NCI-H2171 (cell line): ENCODE measurements at regions not wholly inside any gene's neighbourhood (a gene's known extent, or its start where the extent isn't known, plus 50 kb on each side); places are given as distances from the start of the nearest gene placed in this dataset.
"Not testable (repeated sequence)": the region's sequence is repeated elsewhere in the genome, so short reads cannot be mapped to it uniquely, and the experiment has no call there.

ENCODE experiments used
- DNase-seq: peaks from one replicate; lab custom pipeline; 2025; lab: John Stamatoyannopoulos, UW

GRCh38 chr7:114806590-114807162 is 115.2 kb upstream of the MDFIC start:
- DNase-seq, result no peak

DNA sequence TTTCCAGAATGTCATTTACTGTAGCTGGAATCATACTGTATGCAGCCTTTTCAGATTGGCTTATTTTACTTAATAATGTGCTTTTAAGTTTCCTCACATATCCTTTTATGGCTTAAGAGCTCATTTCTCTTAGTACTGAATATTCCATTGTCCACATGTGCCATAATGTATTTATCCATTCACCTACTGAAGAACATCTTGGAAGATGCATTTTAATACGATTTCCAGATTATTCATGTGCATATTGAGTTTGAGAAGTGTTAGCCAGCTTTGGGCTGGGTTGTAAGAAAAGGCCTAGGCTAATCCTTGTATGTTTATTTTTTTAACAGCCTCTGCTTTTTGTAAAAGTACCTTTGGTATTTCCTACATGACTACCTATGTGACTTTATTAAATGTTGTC is 109.3 kb upstream of the MDFIC start:
- no peak for DNase-seq

DNA sequence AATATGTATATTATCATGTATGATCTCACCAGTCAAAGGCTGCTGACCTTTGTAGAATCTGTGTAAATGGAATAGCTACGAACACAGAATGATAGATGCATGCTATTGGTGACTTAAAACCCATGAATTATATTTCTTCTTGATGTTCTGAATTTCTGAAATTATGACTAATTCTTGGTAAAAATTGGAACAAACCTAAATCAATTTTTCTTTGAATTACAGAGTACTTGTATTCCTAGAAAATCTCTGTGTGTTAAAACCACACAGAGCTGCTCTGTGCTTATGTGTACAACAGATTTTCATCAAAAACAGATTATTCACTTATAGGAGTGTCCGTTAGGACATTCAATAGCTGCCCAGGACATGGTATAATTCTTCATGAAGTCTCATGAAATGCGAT is 108.3 kb upstream of the MDFIC start:
- DNase-seq, result no peak

- not testable (repeated sequence) for DNase-seq
These were observed 104.9 kb upstream of the MDFIC start for GRCh38 chr7:114817036-114817435.

DNA sequence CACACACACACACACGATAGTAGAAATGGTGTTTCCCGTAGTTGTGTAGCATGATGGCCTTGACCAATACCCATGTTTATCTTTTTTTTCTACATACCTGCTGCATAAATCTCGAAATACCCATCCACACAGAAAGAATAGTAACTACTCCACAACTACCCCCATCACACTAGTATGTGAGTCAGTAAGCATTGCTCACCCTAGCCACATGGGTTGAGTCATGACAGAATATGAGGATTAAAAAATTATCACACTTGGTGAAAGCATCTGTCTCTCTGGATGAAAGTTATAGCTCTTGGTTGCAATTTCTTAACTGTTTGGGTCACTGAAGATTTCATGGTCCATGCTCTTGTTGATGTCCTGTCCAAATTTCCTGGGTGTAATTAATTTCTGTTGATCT is 103.4 kb upstream of the MDFIC start:
- no peak for DNase-seq

GRCh38 chr7:114819616-114820362 is 102.1 kb upstream of the MDFIC start:
- DNase-seq, result no peak

DNA sequence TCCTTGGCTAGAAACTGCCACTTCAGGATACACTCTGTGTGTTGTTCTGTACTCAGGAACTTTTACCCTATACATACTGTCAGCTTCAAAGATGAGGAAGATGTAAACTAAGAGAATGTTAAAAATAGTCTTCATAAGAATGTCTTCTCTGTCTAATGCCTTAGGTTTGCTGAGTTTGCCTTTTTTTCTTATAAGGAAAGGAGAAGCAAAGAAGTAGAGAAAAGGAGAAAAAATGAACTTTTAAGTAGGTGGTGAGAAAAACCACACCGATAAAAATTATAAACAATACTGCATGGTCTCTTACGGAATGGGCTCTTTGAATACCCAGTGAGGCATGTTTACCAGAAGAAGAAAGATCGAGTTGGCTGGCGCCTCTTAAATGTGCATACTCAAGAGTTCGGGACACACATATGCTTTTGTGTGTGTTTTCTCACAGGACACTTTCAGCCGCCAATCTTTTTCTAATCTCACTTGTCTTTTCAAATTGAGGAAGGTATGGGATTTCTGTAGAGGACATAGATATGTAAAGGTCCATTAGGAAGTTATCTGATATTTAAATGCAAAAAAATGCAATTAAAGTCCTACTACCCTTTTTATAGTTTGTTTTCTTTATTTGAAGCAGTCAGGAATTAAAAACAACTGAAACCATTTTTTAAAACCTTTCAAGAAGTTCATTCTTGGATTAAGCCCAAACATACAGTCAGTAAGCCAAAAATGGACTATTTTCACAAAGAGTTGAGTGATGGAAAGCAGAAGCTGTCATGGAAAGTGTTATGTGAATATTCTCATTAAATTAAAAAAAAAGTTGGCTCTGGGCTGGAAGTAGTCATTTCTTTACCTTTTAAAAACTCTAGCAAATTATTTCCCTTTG is 100.6 kb upstream of the MDFIC start:
- no peak for DNase-seq

DNA sequence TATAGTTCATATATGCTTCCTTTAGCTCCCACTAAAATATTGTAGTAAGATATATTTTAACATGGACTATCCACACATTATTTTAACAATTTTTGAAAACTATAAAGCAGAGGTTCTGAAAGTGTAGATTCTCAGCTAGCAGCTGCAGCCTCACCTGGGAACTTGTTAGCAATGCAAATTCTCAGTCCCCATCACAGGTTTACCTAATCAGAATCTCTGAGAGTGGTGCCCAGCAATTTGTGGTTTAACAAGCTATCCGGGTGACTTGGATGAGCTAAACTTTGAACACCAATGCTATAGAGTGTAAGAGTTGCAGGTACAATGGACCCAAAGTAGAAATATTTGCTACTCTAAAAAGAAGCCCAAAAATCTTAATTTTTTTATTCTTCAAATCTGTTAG is 99.8 kb upstream of the MDFIC start:
- no peak for DNase-seq

DNA sequence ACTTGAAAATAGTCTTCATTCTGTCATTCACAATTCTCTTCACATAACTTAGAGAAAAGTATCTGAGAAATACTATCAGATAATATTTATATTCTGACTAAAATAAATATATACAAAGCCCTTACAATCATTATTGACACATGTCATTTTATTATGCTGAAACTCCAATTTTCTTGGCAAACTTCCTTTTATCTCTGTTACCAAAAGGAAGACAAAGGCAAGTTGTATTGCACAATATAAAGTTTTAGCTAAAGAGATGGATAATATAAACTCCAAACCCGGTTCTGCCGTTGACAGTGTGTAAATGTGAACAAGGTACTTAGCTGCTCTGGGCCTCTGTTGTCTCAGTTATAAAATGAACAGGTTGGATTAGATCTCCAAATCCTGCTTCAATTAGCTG is 99.0 kb upstream of the MDFIC start:
- no peak for DNase-seq

DNA sequence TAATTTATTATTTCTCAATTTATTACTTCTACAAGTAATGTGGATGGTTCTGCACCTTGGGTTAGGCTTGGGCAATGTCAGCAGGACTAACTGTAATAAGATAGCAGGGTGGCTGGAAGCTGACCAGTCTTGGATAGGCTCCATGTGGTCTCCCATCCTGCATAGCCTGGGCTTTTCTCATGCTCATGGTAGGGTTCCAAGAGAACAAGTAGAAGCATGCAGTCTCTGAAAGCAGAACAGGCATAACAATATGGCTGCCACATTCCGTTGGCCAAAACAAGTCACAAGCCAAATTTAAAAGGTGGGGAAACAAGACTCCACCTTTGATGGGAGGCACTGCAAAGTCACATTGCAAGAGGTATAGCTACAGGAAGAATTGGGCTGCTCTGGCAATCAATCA is 98.6 kb upstream of the MDFIC start:
- no peak for DNase-seq

- no peak for DNase-seq
These were observed 96.4 kb upstream of the MDFIC start for GRCh38 chr7:114825423-114825951.

DNA sequence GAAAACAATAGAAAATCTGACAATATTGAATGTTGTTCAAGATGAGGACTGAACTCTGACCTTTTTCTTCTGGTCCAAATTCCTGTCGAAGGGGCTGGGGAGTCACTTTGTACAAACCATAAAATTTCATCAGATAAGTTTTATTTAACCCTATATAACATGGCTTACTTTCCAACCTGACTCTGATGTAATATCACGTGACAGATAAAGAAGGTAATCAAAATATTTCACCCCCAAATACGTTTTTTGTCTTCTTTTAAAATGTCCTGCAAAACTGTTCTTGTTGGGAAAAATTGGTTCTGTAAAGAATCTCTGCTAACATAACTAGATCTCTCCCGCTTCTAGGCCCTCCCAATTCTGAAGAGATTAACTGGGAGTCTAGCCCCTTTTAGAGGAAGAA is 90.9 kb upstream of the MDFIC start:
- DNase-seq, result no peak

GRCh38 chr7:114832906-114833595 is 88.8 kb upstream of the MDFIC start:
- DNase-seq, result no peak

DNA sequence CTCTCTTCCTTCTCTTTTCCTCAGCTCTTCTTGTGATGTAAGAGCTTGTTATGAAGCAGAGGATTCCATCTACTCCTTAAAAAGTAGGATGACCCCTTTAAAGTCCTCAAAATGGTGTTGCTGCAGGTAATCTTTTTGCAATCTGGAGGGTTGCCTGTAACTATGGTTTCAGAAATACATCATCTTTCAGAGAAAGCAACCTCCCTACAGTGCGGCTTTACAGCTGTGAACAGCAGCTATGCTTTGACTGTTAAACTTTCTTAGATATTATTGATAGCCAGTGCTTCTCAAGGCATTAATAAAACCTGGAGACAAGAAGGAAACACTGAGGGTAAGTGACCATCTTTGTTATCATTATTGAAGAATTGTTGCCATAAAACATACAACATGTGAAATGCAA is 86.6 kb upstream of the MDFIC start:
- DNase-seq, result no peak

- DNase-seq, result no peak
These were observed 86.0 kb upstream of the MDFIC start for GRCh38 chr7:114835861-114836260.

GRCh38 chr7:114842551-114843065 is 79.3 kb upstream of the MDFIC start:
- no peak for DNase-seq

DNA sequence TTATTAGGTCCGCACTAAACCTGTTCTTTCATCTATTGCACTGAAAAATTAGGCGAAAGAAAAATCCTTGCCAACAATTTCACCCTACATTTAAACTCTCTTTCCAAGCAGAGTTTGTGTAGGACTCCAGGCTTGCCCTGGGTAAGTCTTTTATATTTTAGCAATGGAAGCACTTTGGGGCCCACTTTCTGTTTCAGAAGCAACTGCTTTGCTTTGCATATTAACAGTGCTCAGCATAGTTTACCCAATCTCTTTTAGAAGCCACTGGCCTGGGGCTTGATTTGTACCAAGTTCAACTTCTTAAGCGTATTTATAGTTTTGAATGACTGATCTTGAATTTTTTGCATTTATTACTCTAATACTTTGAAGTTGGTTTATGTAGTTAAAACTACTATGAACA is 78.8 kb upstream of the MDFIC start:
- DNase-seq, result no peak

GRCh38 chr7:114851406-114852061 is 70.4 kb upstream of the MDFIC start:
- peak; percentile 46 for DNase-seq

DNA sequence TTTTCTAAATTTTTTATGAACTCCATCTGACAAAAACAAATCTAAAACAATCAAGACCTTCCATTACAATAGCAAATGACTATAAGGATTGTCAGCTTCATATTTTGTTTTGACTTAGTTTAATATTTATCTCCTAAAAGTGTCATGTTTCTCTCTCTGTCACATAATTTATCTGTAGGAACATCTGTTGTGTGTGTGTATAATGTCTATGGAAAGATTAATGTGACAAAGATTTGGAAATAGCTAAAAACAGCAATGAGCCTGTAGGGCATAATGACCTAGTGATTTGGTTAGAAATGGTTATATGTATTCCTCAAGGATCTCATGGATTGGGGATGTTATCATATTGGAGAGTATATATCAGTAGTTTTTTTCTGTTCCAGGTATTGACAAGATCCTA is 69.6 kb upstream of the MDFIC start:
- DNase-seq, result peak; percentile 15

GRCh38 chr7:114853189-114853588 is 68.7 kb upstream of the MDFIC start:
- no peak for DNase-seq

DNA sequence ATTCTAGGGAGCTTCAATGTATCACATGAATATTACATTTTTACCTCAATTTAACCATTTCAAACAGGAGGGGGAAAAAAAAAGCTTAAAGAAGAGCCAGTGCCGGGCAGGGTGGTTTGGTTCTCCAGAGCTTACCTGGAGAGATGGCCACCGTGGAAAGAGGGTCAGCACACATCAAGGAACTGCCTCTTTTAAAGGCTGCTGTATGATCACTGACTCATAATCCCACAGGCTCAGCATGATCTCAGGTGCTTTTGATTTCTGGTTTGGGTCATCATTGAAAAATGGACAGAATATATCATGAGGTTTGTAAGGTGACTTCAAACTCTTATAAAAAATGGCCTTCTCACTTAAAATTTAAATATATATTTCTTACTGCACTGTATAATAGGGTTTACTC is 67.5 kb upstream of the MDFIC start:
- DNase-seq, result no peak
